ENCODE measurements at regions not wholly inside any gene's neighbourhood (a gene's known extent, or its start where the extent isn't known, plus 50 kb on each side); places are given as distances from the start of the nearest gene placed in this dataset.

GRCh38 chr19:27896091-27896490 lies 1316.9 kb downstream of the UQCRFS1 start:
- intact Hi-C loops (cut with micrococcal nuclease; ENCODE audit: unreplicated experiment) (no loop called here), in situ Hi-C loops (cut with MboI) (no loop called here)
- H3K4me3 ChIP-seq, result no peak overlapping the region
- no peak overlapping the region for H3K4me2 ChIP-seq (ENCODE audit: control insufficient read depth, insufficient read depth)
- no peaks in the 10 kb centered on the region for H4K20me1 ChIP-seq (ENCODE audit: control insufficient read depth, insufficient read depth)
- H3K27ac ChIP-seq (ENCODE audit: control insufficient read depth, insufficient read depth), result no peak overlapping the region
- ATAC-seq, result no peak
- no peaks in the 10 kb centered on the region for H3K27me3 ChIP-seq (replicated peaks in 1 of 2; ENCODE audit: control insufficient read depth in 2 of 2, insufficient read depth in 2 of 2, low read length in 1 of 2)
- no peak overlapping the region for H2AFZ ChIP-seq (ENCODE audit: control insufficient read depth, low read depth, low read length)
- CTCF ChIA-PET, result no interaction called here
- H3K4me1 ChIP-seq (ENCODE audit: control insufficient read depth, insufficient read depth, low read length), result no peaks in the 10 kb centered on the region
- no peaks in the 10 kb centered on the region for H3K36me3 ChIP-seq (ENCODE audit: control insufficient read depth in 2 of 2, insufficient read depth in 2 of 2, low read length in 1 of 2)
- FAIRE-seq, result no peak
- POLR2A ChIA-PET, result no interaction called here
- 40% methylated on average over 1 of the region's 1 CpG for WGBS (ENCODE audit: insufficient coverage, insufficient replicate concordance, low lambda C conversion rate, missing lambda C conversion rate)
- no peak for DNase-seq (ENCODE audit: low read depth, low spot score)
- no peak overlapping the region for H3K9ac ChIP-seq (ENCODE audit: control insufficient read depth, insufficient read depth, low read length)
- RAD21 ChIA-PET (ENCODE audit: unreplicated experiment), result no interaction called here
- no TSS peak for BruUV-seq (replicated peaks)
- SMC1A ChIA-PET (ENCODE audit: uncharacterized antibody, unreplicated experiment), result no interaction called here
- no peaks in the 10 kb centered on the region; the same call in 2 of the 3 replicates for H3K9me3 ChIP-seq (replicated peaks; ENCODE audit: control insufficient read depth, insufficient read depth, low read length)
- H3K79me2 ChIP-seq (ENCODE audit: control insufficient read depth, insufficient read depth, low read length), result no peaks in the 10 kb centered on the region
- TF ChIP-seq ZNF207 (IDR thresholded peaks at IDR 0.05; ENCODE audit: borderline replicate concordance) (no peak), REST (IDR thresholded peaks at IDR 0.05; ENCODE audit: low read depth, low read length) (no peak), SIX5 (IDR thresholded peaks at IDR 0.05; ENCODE audit: low read depth, low read length, severe bottlenecking) (no peak), MXI1 (IDR thresholded peaks at IDR 0.05; ENCODE audit: low read depth, low read length) (no peak), NR2F1 (conservative IDR thresholded peaks at IDR 0.05) (no peak), POU2F2 (IDR thresholded peaks at IDR 0.05; ENCODE audit: borderline replicate concordance, low read depth, low read length) (no peak), ZNF622 (IDR thresholded peaks at IDR 0.05) (no peak), JUNB (IDR thresholded peaks at IDR 0.05) (no peak), USF2 (IDR thresholded peaks at IDR 0.05; ENCODE audit: borderline replicate concordance, low read depth, low read length) (no peak), ZNF24 (IDR thresholded peaks at IDR 0.05) (no peak), EED (IDR thresholded peaks at IDR 0.05; ENCODE audit: low read depth) (no peak)
